ENCODE measurements at regions not wholly inside any gene's neighbourhood (a gene's known extent, or its start where the extent isn't known, plus 50 kb on each side); places are given as distances from the start of the nearest gene placed in this dataset.

GRCh38 chr2:19747310-19748072 lies 154.3 kb downstream of the TTC32 start:
- TF ChIP-seq, protein P1, sequence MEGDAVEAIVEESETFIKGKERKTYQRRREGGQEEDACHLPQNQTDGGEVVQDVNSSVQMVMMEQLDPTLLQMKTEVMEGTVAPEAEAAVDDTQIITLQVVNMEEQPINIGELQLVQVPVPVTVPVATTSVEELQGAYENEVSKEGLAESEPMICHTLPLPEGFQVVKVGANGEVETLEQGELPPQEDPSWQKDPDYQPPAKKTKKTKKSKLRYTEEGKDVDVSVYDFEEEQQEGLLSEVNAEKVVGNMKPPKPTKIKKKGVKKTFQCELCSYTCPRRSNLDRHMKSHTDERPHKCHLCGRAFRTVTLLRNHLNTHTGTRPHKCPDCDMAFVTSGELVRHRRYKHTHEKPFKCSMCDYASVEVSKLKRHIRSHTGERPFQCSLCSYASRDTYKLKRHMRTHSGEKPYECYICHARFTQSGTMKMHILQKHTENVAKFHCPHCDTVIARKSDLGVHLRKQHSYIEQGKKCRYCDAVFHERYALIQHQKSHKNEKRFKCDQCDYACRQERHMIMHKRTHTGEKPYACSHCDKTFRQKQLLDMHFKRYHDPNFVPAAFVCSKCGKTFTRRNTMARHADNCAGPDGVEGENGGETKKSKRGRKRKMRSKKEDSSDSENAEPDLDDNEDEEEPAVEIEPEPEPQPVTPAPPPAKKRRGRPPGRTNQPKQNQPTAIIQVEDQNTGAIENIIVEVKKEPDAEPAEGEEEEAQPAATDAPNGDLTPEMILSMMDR (IDR thresholded peaks at IDR 0.05) = no peak
- TF ChIP-seq POLR2A (IDR thresholded peaks at IDR 0.05) = no peak
